T-cell (primary cell): ENCODE measurements at regions not wholly inside any gene's neighbourhood (a gene's known extent, or its start where the extent isn't known, plus 50 kb on each side); places are given as distances from the start of the nearest gene placed in this dataset.
"Not testable (repeated sequence)": the region's sequence is repeated elsewhere in the genome, so short reads cannot be mapped to it uniquely, and the experiment has no call there.

Experiments
- ATAC-seq, 4 experiments: fragments of 200-7000 bp in 3 of 4; fragments of 150-1000 bp in 1 of 4; cut with Tn5 transposase; replicated peaks in 1 of 4; 1 replicate in 3 of 4; 2 replicates in 1 of 4; pipeline ENCODE4 v1.10.0; 2021; ENCODE audit warnings: moderate library complexity in 3 of 4, mild to moderate bottlenecking in 2 of 4, moderate number of reproducible peaks in 1 of 4
- CTCF ChIA-PET, 2 donors: fragments of 300-600 bp; sonication (Branson Sonifier 250); formaldehyde crosslinking; loops; one replicate each; lab custom pipeline; 2022; ENCODE audit warnings: antibody characterized with exemption in 2 of 2; lab: Charles Lee
- POLR2A ChIA-PET, 2 donors: fragments of 300-600 bp; sonication (Branson Sonifier 250); formaldehyde crosslinking; loops; one replicate each; lab custom pipeline; 2022; ENCODE audit warnings: antibody characterized with exemption in 2 of 2; lab: Charles Lee
- DNase-seq, 35 experiments: peaks; one replicate each; pipeline versions ENCODE4 v3.0.0 to v3.0.0-alpha.2; 2013 to 2023
- H3K27ac ChIP-seq: one replicate; pipeline ENCODE4 v1.5.1; 2013; ENCODE audit warnings: low read length
- H3K27me3 ChIP-seq, 2 experiments: replicated peaks in 1 of 2; 1 replicate in 1 of 2; 2 replicates in 1 of 2; pipeline versions ENCODE4 v1.6.1 to v1.7.0; 2013; ENCODE audit warnings: low read length in 1 of 2, mixed read lengths in 1 of 2; ENCODE audit not compliant: control insufficient read depth in 2 of 2, insufficient read depth in 2 of 2; ENCODE audit errors: extremely low read depth in 1 of 2
- H3K36me3 ChIP-seq, 2 donors: 1 replicate in 1 of 2; 2 replicates in 1 of 2; pipeline versions ENCODE4 v1.6.1 to v1.7.0; 2013; ENCODE audit warnings: low read length in 1 of 2; ENCODE audit not compliant: control insufficient read depth in 2 of 2, insufficient read depth in 1 of 2; ENCODE audit errors: extremely low read depth in 1 of 2
- H3K4me1 ChIP-seq, 2 experiments: 1 replicate in 1 of 2; 2 replicates in 1 of 2; pipeline versions ENCODE4 v1.6.1 to v1.7.0; 2013; ENCODE audit warnings: low read length in 2 of 2, mixed read lengths in 1 of 2; ENCODE audit not compliant: insufficient read depth in 2 of 2, control insufficient read depth in 1 of 2; ENCODE audit errors: extremely low read depth in 1 of 2
- H3K4me3 ChIP-seq, 2 donors: 1 replicate in 1 of 2; 2 replicates in 1 of 2; pipeline versions ENCODE4 v1.5.1 to v1.7.0; 2013; ENCODE audit warnings: mild to moderate bottlenecking in 2 of 2, low read length in 1 of 2, moderate library complexity in 1 of 2; ENCODE audit not compliant: control insufficient read depth in 1 of 2; ENCODE audit errors: extremely low read depth in 1 of 2
- H3K9me3 ChIP-seq: 2 replicates; pipeline ENCODE4 v1.7.0; 2013
- H3K27ac Mint-ChIP-seq, 2 donors: one replicate each; pipeline ENCODE4 v1.8.0; 2020 to 2021; ENCODE audit warnings: mild to moderate bottlenecking in 2 of 2, mixed read lengths in 2 of 2
- H3K27me3 Mint-ChIP-seq, 2 donors: one replicate each; pipeline ENCODE4 v1.8.0; 2021 to 2022; ENCODE audit warnings: mixed read lengths in 2 of 2
- H3K36me3 Mint-ChIP-seq: one replicate; pipeline ENCODE4 v1.8.0; 2021; ENCODE audit warnings: mixed read lengths
- H3K4me1 Mint-ChIP-seq, 3 donors: one replicate each; pipeline ENCODE4 v1.8.0; 2020 to 2022; ENCODE audit warnings: mixed read lengths in 3 of 3, mild to moderate bottlenecking in 1 of 3
- H3K4me3 Mint-ChIP-seq, 3 donors: one replicate each; pipeline ENCODE4 v1.8.0; 2020 to 2022; ENCODE audit warnings: mild to moderate bottlenecking in 3 of 3, mixed read lengths in 3 of 3, moderate library complexity in 3 of 3
- H3K9me3 Mint-ChIP-seq, 3 donors: one replicate each; pipeline ENCODE4 v1.8.0; 2020 to 2022; ENCODE audit warnings: mixed read lengths in 3 of 3
- WGBS: methylation state at CpG from one replicate; pipeline ENCODE4 v1.1.5; 2013; ENCODE audit warnings: missing lambda C conversion rate; ENCODE audit not compliant: insufficient coverage; 5-methylcytosine and 5-hydroxymethylcytosine counted together

- ChIA-PET POLR2A (no interaction called here), CTCF (interaction anchor here (0.5 to 1.0 kb wide), 2 partner anchors 15 to 303 kb away, joined by 3 read pairs; no protein-coding TSS in a partner anchor)
- Histone ChIP-seq H3K9me3 (no peaks in the 10 kb centered on the region), H3K4me1 (no peaks in the 10 kb centered on the region), H3K27me3 (peaks cover 0 to 2% of the 10 kb centered on the region in 2 experiments), H3K4me3 (no peak overlapping the region), H3K36me3 (no peaks in the 10 kb centered on the region), H3K27ac (no peak overlapping the region)
- no peaks in the 10 kb centered on the region for H3K4me1 Mint-ChIP-seq
- no peaks in the 10 kb centered on the region for H3K36me3 Mint-ChIP-seq
- no peak overlapping the region for H3K4me3 Mint-ChIP-seq
- H3K9me3 Mint-ChIP-seq = no peaks in the 10 kb centered on the region
- ATAC-seq = no peak
- no peak overlapping the region for H3K27ac Mint-ChIP-seq
- DNase-seq = no peak
- WGBS = 87% methylated on average over 27 of the region's 29 CpGs
- peaks cover 9 to 13% of the 10 kb centered on the region in 2 donors for H3K27me3 Mint-ChIP-seq
Measured at GRCh38 chr6:3617681-3618311, 133.7 kb downstream of the PXDC1 start.

- H3K27ac ChIP-seq = no peak overlapping the region
- no peaks in the 10 kb centered on the region for H3K4me1 Mint-ChIP-seq
- POLR2A ChIA-PET = no interaction called here
- no peaks in the 10 kb centered on the region for H3K36me3 Mint-ChIP-seq
- H3K9me3 Mint-ChIP-seq = no peaks in the 10 kb centered on the region
- ATAC-seq (no peak), DNase-seq (no peak)
- H3K27me3 Mint-ChIP-seq = peaks cover 6 to 8% of the 10 kb centered on the region in 2 donors
- CTCF ChIA-PET = no interaction called here
- H3K4me1 ChIP-seq = no peaks in the 10 kb centered on the region
- H3K4me3 Mint-ChIP-seq = no peak overlapping the region
- no peak overlapping the region for H3K4me3 ChIP-seq
- WGBS = no CpG with 5 or more reads among the region's 7 CpGs
- peaks cover 0 to 2% of the 10 kb centered on the region in 2 experiments for H3K27me3 ChIP-seq
- no peaks in the 10 kb centered on the region for H3K36me3 ChIP-seq
- H3K9me3 ChIP-seq = no peaks in the 10 kb centered on the region
- no peak overlapping the region for H3K27ac Mint-ChIP-seq
Measured at GRCh38 chr6:3617192-3617631, 134.3 kb downstream of the PXDC1 start.

- ATAC-seq = no peak
- WGBS = 85% methylated on average over 9 of the region's 9 CpGs
- CTCF ChIA-PET = no interaction called here
Measured at GRCh38 chr6:3616565-3617176, 134.8 kb downstream of the PXDC1 start.

GRCh38 chr6:3615391-3616380 lies 135.8 kb downstream of the PXDC1 start:
- no peak overlapping the region for H3K27ac ChIP-seq
- H3K36me3 ChIP-seq = no peaks in the 10 kb centered on the region
- peaks cover 0 to 2% of the 10 kb centered on the region in 2 experiments for H3K27me3 ChIP-seq
- H3K4me3 ChIP-seq = no peak overlapping the region
- Mint-ChIP-seq H3K36me3 (no peaks in the 10 kb centered on the region), H3K4me3 (no peak overlapping the region), H3K9me3 (no peaks in the 10 kb centered on the region), H3K4me1 (no peaks in the 10 kb centered on the region), H3K27me3 (peaks cover 13 to 16% of the 10 kb centered on the region in 2 donors), H3K27ac (no peak overlapping the region)
- ChIA-PET CTCF (no interaction called here), POLR2A (no interaction called here)
- ATAC-seq (no peak), DNase-seq (no peak)
- H3K4me1 ChIP-seq = no peaks in the 10 kb centered on the region
- WGBS = no CpG with 5 or more reads among the region's 11 CpGs
- H3K9me3 ChIP-seq = no peaks in the 10 kb centered on the region

More at GRCh38 chr6:3616565-3617176, 134.8 kb downstream of the PXDC1 start:
- H3K4me3 Mint-ChIP-seq = no peak overlapping the region
- no peak for DNase-seq
- H3K27ac ChIP-seq = no peak overlapping the region
- POLR2A ChIA-PET = no interaction called here
- H3K27me3 ChIP-seq = peaks cover 0 to 2% of the 10 kb centered on the region in 2 experiments
- no peaks in the 10 kb centered on the region for H3K36me3 Mint-ChIP-seq
- H3K9me3 ChIP-seq = no peaks in the 10 kb centered on the region
- no peak overlapping the region for H3K27ac Mint-ChIP-seq
- no peaks in the 10 kb centered on the region for H3K36me3 ChIP-seq
- H3K4me1 Mint-ChIP-seq = no peaks in the 10 kb centered on the region
- peaks cover 9 to 11% of the 10 kb centered on the region in 2 donors for H3K27me3 Mint-ChIP-seq
- no peak overlapping the region for H3K4me3 ChIP-seq
- H3K4me1 ChIP-seq = no peaks in the 10 kb centered on the region
- H3K9me3 Mint-ChIP-seq = no peaks in the 10 kb centered on the region

- H3K27me3 ChIP-seq = peaks cover 0 to 2% of the 10 kb centered on the region in 2 experiments
- Mint-ChIP-seq H3K27me3 (peaks cover 13 to 17% of the 10 kb centered on the region in 2 donors), H3K4me1 (no peaks in the 10 kb centered on the region), H3K4me3 (no peak overlapping the region), H3K9me3 (no peaks in the 10 kb centered on the region), H3K36me3 (no peaks in the 10 kb centered on the region), H3K27ac (no peak overlapping the region)
- ATAC-seq = no peak
- no peak overlapping the region for H3K27ac ChIP-seq
- H3K4me3 ChIP-seq = no peak overlapping the region
- H3K9me3 ChIP-seq = no peaks in the 10 kb centered on the region
- ChIA-PET POLR2A (no interaction called here), CTCF (no interaction called here)
- WGBS = no CpG with 5 or more reads among the region's 2 CpGs
- H3K36me3 ChIP-seq = no peaks in the 10 kb centered on the region
- H3K4me1 ChIP-seq = no peaks in the 10 kb centered on the region
- DNase-seq = no peak
Measured at GRCh38 chr6:3614918-3615317, 136.6 kb downstream of the PXDC1 start.

GRCh38 chr6:3613565-3613964 lies 137.9 kb downstream of the PXDC1 start:
- H3K36me3 Mint-ChIP-seq, DNase-seq, H3K27ac Mint-ChIP-seq, H3K9me3 ChIP-seq, H3K36me3 ChIP-seq, H3K27me3 ChIP-seq, H3K4me3 ChIP-seq, H3K27ac ChIP-seq, H3K9me3 Mint-ChIP-seq, POLR2A ChIA-PET, H3K4me1 Mint-ChIP-seq, ATAC-seq, H3K4me3 Mint-ChIP-seq, H3K4me1 ChIP-seq, CTCF ChIA-PET: not testable (repeated sequence)
- H3K27me3 Mint-ChIP-seq = peaks cover 17 to 18% of the 10 kb centered on the region in 2 donors
- WGBS = no CpG with 5 or more reads among the region's 1 CpG
